Kidney (tissue), 13 donors: ENCODE measurements at regions not wholly inside any gene's neighbourhood (a gene's known extent, or its start where the extent isn't known, plus 50 kb on each side); places are given as distances from the start of the nearest gene placed in this dataset.

Experiments
- DNase-seq, 5 donors: peaks; one replicate each; pipeline ENCODE4 v3.0.0-alpha.2; 2013 to 2020
- FAIRE-seq: peaks from 2 replicates; lab custom pipeline; 2012; peaks lifted over from hg19 to GRCh38; lab: Jason Lieb, UNC
- H3K27ac ChIP-seq, 2 donors: one replicate each; pipeline ENCODE4 v1.7.0; 2013; ENCODE audit warnings: low read depth in 2 of 2, low read length in 2 of 2, inconsistent platforms in 1 of 2
- H3K27me3 ChIP-seq: one replicate; pipeline ENCODE4 v1.7.1; 2013; ENCODE audit warnings: low read length, inconsistent platforms; ENCODE audit not compliant: control insufficient read depth, insufficient read depth
- H3K36me3 ChIP-seq, 3 donors: one replicate each; pipeline versions ENCODE4 v1.7.0 to v1.7.1; 2013; ENCODE audit warnings: low read length in 3 of 3, control low read depth in 1 of 3, inconsistent platforms in 1 of 3; ENCODE audit not compliant: insufficient read depth in 3 of 3, control insufficient read depth in 2 of 3
- H3K4me1 ChIP-seq, 3 donors: one replicate each; pipeline versions ENCODE4 v1.7.0 to v1.7.1; 2013; ENCODE audit warnings: low read length in 3 of 3, inconsistent platforms in 1 of 3, low read depth in 1 of 3; ENCODE audit not compliant: control insufficient read depth in 2 of 3, insufficient read depth in 2 of 3
- H3K4me3 ChIP-seq, 3 donors: one replicate each; pipeline versions ENCODE4 v1.7.0 to v1.8.1; 2013; ENCODE audit warnings: low read length in 3 of 3, control low read depth in 1 of 3, inconsistent platforms in 1 of 3
- H3K9ac ChIP-seq, 3 donors: one replicate each; pipeline versions ENCODE4 v1.7.0 to v1.7.1; 2013; ENCODE audit warnings: low read length in 3 of 3, control low read depth in 1 of 3, inconsistent platforms in 1 of 3
- H3K9me3 ChIP-seq, 3 donors: one replicate each; pipeline versions ENCODE4 v1.7.0 to v1.7.1; 2013; ENCODE audit warnings: low read length in 3 of 3, control low read depth in 1 of 3, inconsistent platforms in 1 of 3; ENCODE audit not compliant: control insufficient read depth in 2 of 3, insufficient read depth in 1 of 3
- intact Hi-C: fragments of 100-400 bp; cut with DNase I; formaldehyde crosslinking; loops from one replicate; pipeline ENCODE4 v1.11.1; 2022
- TF ChIP-seq, protein P1 (sequence below): IDR thresholded peaks from 3 replicates; pipeline ENCODE4 v1.5.1; 2012; ENCODE audit warnings: mild to moderate bottlenecking, moderate library complexity, borderline replicate concordance; ENCODE audit not compliant: insufficient read depth; ENCODE audit errors: extremely low read depth
- donor health status: control.
- donor health status: control.
- donor health status: control.
- donor health status: control.
- donor health status: control.
- donor health status: DM: yes; HTN: yes; CAD: no.
- donor health status: Normal renal cell carcinoma (clear cell type).

DNA sequence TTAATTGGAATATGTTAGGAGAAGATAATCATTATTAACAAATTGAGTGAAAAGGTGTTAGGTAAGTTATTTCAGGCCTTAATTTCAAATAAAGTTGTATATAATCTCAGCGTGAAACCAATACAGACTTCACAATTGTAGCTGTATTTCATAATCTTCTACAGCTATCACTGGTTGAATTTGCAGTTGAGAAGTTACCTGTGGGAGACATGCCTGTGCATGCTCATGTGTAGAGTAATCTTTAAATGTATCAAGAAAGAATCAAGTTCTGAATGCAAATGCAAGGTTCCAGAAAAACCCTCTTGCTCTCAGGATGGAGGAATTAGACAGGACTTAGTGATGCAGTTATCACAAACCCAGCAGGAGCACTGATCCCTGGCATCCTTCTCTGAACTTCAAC lies 938.4 kb upstream of the SLC10A2 start:
- Histone ChIP-seq H3K4me1 (no peaks in the 10 kb centered on the region), H3K4me3 (no peak overlapping the region), H3K27ac (no peak overlapping the region), H3K27me3 (no peaks in the 10 kb centered on the region), H3K36me3 (no peaks in the 10 kb centered on the region), H3K9me3 (no peaks in the 10 kb centered on the region), H3K9ac (no peak overlapping the region)
- DNase-seq (no peak), FAIRE-seq (no peak)
- intact Hi-C loops: no loop called here
- TF ChIP-seq, protein P1, sequence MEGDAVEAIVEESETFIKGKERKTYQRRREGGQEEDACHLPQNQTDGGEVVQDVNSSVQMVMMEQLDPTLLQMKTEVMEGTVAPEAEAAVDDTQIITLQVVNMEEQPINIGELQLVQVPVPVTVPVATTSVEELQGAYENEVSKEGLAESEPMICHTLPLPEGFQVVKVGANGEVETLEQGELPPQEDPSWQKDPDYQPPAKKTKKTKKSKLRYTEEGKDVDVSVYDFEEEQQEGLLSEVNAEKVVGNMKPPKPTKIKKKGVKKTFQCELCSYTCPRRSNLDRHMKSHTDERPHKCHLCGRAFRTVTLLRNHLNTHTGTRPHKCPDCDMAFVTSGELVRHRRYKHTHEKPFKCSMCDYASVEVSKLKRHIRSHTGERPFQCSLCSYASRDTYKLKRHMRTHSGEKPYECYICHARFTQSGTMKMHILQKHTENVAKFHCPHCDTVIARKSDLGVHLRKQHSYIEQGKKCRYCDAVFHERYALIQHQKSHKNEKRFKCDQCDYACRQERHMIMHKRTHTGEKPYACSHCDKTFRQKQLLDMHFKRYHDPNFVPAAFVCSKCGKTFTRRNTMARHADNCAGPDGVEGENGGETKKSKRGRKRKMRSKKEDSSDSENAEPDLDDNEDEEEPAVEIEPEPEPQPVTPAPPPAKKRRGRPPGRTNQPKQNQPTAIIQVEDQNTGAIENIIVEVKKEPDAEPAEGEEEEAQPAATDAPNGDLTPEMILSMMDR: no peak

DNA sequence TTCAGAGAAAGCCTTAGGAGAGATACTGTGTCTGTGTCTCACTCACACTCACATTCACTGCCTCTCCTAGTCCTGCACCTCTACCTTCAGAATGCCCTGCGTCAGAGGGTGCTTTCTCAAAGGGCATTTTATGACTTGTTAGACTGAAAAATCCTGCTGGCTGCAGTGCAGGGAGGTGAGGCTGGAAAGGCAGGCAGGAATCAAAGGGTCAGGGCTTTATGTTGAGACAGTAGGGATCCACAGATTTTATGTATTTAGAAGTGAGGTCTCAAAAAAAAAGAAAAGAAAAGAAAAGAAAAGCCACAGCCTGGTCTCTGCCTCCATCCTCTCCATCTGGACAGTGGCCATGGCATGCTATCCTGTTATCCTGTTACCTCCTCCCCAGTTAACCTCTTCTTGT lies 936.0 kb upstream of the SLC10A2 start:
- intact Hi-C loops: no loop called here
- no peak overlapping the region for H3K4me3 ChIP-seq
- H3K9me3 ChIP-seq: no peaks in the 10 kb centered on the region
- no peak overlapping the region for H3K27ac ChIP-seq
- no peak for FAIRE-seq
- no peak for DNase-seq
- H3K9ac ChIP-seq: no peak overlapping the region
- TF ChIP-seq, protein P1: no peak
- H3K27me3 ChIP-seq: no peaks in the 10 kb centered on the region
- H3K36me3 ChIP-seq: no peaks in the 10 kb centered on the region
- no peaks in the 10 kb centered on the region for H3K4me1 ChIP-seq

DNA sequence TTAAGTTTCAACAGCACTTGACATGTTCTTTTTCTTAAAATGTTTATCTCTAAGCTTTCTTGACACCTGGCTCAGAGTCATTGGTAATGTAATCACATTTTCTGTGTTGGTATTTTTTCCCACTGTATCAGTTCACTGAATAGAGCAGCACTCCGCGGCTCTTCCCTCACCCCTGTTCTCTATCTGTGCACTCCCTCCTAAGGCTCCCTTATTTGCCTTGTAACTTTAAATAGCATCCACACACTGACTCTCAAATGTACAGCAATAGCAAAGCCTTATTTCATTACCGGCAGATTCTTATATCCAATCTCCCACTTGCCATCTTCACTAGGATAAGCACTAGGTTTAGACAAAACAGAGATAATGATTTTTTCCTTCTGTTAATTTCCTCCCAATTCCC lies 935.5 kb upstream of the SLC10A2 start:
- Histone ChIP-seq H3K4me3 (no peak overlapping the region), H3K4me1 (no peaks in the 10 kb centered on the region), H3K9ac (no peak overlapping the region), H3K36me3 (no peaks in the 10 kb centered on the region), H3K27ac (no peak overlapping the region), H3K27me3 (no peaks in the 10 kb centered on the region), H3K9me3 (no peaks in the 10 kb centered on the region)
- DNase-seq (no peak), FAIRE-seq (no peak)
- intact Hi-C loops: no loop called here
- TF ChIP-seq, protein P1: no peak

- Histone ChIP-seq H3K9me3 (no peaks in the 10 kb centered on the region), H3K27ac (no peak overlapping the region), H3K36me3 (no peaks in the 10 kb centered on the region), H3K9ac (no peak overlapping the region), H3K4me3 (no peak overlapping the region), H3K4me1 (no peaks in the 10 kb centered on the region), H3K27me3 (no peaks in the 10 kb centered on the region)
- TF ChIP-seq, protein P1: no peak
- no peak for DNase-seq
- intact Hi-C loops: no loop called here
- FAIRE-seq: no peak
Measured at GRCh38 chr13:103996733-103997132, 930.5 kb upstream of the SLC10A2 start.
